CD4-positive, alpha-beta T cell treated with Interleukin-15 for 4 hours (primary cell): ENCODE measurements at regions not wholly inside any gene's neighbourhood (a gene's known extent, or its start where the extent isn't known, plus 50 kb on each side); places are given as distances from the start of the nearest gene placed in this dataset.
"Not testable (repeated sequence)": the region's sequence is repeated elsewhere in the genome, so short reads cannot be mapped to it uniquely, and the experiment has no call there.

Experiments used
- DNase-seq: peaks from one replicate; pipeline ENCODE4 v3.0.0-alpha.2; 2020; ENCODE audit warnings: low spot score

DNA sequence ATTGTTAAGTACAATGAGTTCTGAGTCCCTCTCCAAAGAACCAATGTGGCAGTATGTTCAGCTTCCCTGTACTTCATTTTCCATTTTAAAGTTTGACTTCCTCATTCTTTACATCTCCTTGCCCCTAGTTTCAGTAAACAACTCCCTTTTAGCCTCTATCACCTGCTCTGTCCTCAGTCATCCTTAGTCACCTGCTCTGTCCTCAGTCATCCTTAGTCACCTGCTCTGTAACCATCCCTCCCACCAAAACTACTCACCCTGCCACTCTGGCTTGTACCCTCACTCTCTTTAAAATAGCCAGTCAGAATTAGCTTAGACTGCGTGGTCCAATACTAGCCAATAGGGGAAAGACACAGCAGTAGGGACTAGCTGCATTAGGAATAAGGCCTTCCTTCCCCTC is 259.9 kb upstream of the TBL1XR1 start:
- not testable (repeated sequence) for DNase-seq

DNA sequence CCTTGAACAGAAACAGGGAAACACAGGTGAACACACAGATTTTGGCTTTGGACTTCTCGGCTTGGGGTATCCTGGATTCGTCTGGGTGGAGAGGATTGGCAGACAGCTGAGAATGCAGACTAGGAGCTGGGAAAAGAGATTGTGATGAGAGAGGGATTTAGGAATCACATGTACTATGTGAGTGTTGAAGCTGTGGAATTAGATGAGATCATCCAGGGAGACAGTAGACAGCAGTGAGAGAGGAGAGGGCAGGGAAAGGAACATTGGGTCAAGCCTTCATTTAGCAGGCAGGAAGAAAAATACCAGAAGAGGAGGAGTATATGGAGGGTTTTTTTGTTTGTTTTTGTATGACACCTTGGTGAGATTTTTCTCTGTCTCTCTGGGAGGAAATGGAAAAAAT is 262.1 kb upstream of the TBL1XR1 start:
- no peak for DNase-seq

GRCh38 chr3:177460047-177460446 is 262.8 kb upstream of the TBL1XR1 start:
- DNase-seq, result no peak

- no peak for DNase-seq
These were observed 264.5 kb upstream of the TBL1XR1 start for GRCh38 chr3:177461765-177462164.

DNA sequence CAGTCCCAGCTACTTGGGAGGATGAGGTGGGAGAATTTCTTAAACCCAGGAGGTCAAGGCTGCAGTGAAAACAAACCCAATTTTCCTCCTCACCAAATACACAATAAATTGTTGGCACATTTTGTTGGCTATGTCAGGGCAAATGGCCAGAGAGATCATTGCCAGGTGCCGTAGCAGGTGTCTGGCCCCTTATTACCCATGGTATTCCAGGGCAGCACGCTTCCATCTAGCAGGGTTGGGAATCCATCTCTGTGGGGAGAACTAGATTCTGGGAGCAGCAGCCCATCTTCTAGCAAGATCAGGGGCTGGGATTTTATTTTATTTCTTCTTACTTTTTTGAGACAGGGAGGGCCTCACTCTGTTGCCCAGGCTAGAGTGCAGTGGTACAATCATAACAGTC is 266.1 kb upstream of the TBL1XR1 start:
- not testable (repeated sequence) for DNase-seq

GRCh38 chr3:177463863-177464262 is 266.6 kb upstream of the TBL1XR1 start:
- DNase-seq, result no peak

GRCh38 chr3:177464392-177465256 is 267.3 kb upstream of the TBL1XR1 start:
- DNase-seq, result no peak

DNA sequence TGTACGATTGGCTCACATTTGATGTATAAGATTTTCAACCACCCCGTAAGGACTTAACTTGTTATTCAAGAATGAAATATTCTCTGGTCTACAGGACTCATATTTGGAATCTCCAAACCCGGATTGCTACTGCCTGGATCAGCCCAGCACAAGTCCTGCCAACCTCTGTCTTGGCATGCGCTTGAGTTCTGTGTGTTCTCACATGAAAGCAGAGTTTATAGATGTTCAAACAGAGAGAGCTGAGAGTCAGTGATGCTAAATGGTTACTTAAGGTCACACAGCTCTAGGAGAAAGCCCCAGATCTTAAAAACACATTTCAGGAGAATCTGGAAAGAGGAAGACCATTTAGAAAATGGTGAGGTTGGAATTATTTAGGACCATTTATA is 268.0 kb upstream of the TBL1XR1 start:
- DNase-seq, result no peak

DNA sequence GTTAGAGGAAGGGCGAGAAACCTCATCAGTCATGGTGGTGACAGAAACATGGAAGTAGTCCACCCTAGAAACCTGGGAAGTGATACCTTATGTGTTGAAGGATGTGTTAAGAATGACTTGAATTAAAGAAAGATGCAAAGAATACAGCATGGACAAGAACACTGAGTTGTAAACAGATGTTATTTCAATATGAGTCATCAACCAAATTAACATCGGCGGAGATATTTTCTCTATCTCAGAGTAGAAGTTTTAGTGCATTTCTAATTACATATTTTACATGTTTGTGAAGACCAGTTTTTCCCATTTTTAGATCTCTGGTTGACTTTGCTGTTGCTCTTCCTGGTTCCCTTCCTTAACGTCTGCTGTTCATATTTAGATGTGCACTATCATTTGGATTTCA is 268.8 kb upstream of the TBL1XR1 start:
- DNase-seq, result no peak

GRCh38 chr3:177466622-177467021 is 269.3 kb upstream of the TBL1XR1 start:
- DNase-seq, result not testable (repeated sequence)

DNA sequence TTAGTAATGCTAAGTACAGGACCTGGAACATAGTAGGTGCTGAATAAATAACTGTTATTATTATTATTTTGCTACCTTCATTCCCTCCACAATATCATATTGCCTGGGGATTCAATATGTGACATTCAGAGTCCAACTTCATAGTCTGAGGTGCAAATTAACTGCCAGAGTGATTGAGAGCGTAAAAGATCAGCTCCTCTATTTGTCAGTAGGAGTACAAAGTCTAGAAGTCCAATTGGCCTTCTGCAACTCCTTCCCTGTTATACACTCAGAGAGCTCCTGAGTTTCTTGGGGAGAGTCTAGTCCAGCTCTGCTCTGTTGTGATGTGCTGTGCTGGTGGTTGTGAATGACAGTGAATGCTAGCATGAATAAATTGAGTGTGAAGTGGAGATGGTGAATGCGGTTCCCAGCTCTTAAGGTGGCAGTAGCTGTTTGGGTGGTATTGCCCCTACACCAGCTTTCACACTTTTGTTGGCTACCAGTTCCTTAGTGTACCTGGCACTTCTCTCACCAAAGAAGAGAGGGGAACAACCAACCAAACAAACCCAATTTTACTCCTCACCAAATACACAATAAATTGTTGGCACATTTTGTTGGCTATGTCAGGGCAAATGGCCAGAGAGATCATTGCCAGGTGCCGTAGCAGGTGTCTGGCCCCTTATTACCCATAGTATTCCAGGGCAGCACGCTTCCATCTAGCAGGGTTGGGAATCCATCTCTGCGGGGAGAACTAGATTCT is 270.1 kb upstream of the TBL1XR1 start:
- no peak for DNase-seq

- no peak for DNase-seq
These were observed 271.0 kb upstream of the TBL1XR1 start for GRCh38 chr3:177468331-177468730.

- DNase-seq, result no peak
These were observed 271.5 kb upstream of the TBL1XR1 start for GRCh38 chr3:177468816-177469215.

- DNase-seq, result no peak
These were observed 271.9 kb upstream of the TBL1XR1 start for GRCh38 chr3:177469216-177469615.

- DNase-seq, result no peak
These were observed 273.1 kb upstream of the TBL1XR1 start for GRCh38 chr3:177470197-177470941.

DNA sequence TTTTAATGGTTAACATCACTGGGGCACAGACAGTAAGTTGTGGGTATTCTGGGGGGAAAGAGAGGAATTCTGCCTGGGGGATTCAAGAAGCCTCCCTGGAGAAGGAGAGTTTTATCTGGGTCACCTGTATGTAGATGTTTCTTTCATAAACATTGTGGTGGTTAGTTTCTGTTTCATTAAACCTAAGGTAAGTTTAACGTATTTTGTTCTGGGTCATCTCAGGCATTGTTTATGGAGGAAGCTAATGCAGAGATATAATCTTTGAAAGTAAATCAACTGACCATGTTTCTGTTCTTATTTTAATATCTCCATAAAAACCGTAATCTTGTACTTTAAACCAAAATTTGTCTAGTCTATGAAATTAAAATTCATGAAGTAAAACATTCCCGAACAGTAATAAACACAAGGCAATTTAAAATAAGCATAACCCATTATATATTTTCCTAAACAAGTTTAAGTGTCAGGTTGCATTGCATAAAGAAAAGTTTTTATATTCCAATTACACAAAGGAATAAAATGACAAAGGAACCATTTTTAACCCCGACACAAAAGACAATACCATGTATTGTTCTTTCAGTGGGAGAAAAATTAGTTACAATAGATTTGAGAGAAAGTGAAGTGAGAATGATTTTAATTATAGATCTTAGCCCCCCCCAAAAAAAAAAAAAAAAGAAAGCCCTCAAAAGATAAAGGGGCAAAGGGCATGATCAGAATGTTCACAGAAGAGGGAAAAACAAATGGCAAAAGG is 274.6 kb upstream of the TBL1XR1 start:
- DNase-seq, result no peak

DNA sequence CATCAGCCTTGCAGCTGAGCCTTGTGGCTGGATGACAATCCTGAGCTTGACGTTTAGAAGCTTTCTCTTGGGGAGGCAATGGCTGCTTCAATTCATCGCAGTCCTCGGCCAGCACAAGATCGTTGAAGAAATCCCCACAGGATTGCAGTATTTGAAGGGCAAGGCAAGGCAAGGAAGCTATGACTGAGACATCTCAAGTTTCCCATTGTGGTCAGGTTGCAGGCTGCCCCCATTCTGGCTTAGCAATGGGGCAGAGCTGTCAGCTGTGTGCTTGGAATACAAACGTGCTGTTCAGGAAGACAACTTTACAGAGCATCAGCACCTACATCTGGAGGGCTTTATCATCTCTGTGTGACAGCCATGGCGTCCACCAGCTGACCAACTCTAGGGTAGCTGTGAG is 275.9 kb upstream of the TBL1XR1 start:
- no peak for DNase-seq

DNA sequence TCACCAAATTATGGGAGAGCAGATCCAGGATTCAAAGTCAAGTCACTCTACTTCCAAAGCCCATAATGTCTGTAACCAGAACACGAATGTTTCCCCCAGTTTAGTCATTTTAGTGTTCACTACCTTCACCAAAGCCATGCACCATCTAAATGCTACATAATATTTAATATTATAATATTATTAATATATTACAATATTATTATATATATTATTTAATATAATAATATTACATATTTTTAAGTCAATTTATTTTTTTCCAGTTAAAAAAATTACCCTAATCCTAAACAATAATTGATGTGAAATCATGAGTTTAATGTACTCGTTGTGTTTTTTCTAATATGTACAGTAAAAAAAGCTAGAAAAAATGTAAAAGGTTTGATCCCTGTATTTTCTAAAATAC is 276.6 kb upstream of the TBL1XR1 start:
- DNase-seq, result no peak

- no peak for DNase-seq
These were observed 277.5 kb upstream of the TBL1XR1 start for GRCh38 chr3:177474652-177475355.

GRCh38 chr3:177475356-177475665 is 278.0 kb upstream of the TBL1XR1 start:
- no peak for DNase-seq

DNA sequence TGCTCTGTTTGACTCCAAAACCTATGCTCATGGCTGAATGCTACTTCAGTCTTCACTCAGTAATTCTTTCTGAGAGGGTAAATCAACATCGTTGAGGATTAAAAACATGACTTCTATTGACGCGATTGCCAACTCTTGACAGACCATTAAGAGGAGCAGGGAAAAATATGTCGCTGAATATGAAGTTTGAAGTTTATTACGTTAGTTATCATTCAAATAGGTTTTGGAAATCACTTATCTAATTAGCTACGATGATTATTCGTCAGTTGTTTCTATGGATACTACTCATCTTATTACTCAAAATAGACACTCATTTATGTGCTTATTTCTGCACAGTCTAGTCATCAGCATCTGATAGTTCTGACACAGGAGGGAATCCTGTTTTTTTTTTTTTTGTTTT is 279.2 kb upstream of the TBL1XR1 start:
- no peak for DNase-seq
